ENCODE measurements at regions not wholly inside any gene's neighbourhood (a gene's known extent, or its start where the extent isn't known, plus 50 kb on each side); places are given as distances from the start of the nearest gene placed in this dataset.
A peak's percentile ranks its signal among the peaks of the same experiment; 100 is the strongest.

- TF ChIP-seq, protein P1, sequence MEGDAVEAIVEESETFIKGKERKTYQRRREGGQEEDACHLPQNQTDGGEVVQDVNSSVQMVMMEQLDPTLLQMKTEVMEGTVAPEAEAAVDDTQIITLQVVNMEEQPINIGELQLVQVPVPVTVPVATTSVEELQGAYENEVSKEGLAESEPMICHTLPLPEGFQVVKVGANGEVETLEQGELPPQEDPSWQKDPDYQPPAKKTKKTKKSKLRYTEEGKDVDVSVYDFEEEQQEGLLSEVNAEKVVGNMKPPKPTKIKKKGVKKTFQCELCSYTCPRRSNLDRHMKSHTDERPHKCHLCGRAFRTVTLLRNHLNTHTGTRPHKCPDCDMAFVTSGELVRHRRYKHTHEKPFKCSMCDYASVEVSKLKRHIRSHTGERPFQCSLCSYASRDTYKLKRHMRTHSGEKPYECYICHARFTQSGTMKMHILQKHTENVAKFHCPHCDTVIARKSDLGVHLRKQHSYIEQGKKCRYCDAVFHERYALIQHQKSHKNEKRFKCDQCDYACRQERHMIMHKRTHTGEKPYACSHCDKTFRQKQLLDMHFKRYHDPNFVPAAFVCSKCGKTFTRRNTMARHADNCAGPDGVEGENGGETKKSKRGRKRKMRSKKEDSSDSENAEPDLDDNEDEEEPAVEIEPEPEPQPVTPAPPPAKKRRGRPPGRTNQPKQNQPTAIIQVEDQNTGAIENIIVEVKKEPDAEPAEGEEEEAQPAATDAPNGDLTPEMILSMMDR (IDR thresholded peaks at IDR 0.05; ENCODE audit: insufficient read depth in 1 of 2, low read depth in 1 of 2, low read length in 1 of 2, severe bottlenecking in 1 of 2, unreplicated experiment in 1 of 2), result no peak
- no peaks in the 10 kb centered on the region for H3K36me3 Mint-ChIP-seq (ENCODE audit: insufficient read depth, unreplicated experiment)
- CTCF ChIA-PET, result interaction anchor here (0.7 kb wide), 1 partner anchor 218 kb away, joined by 3 read pairs; no protein-coding TSS in a partner anchor
- no peak overlapping the region for H3K4me3 Mint-ChIP-seq (ENCODE audit: unreplicated experiment)
- H3K4me1 Mint-ChIP-seq (ENCODE audit: low read depth, unreplicated experiment), result peaks cover 25% of the 10 kb centered on the region
- H3K27me3 ChIP-seq (replicated peaks; ENCODE audit: control insufficient read depth, insufficient read depth, low read length), result no peaks in the 10 kb centered on the region
- H3K27me3 Mint-ChIP-seq (ENCODE audit: insufficient read depth, unreplicated experiment), result no peaks in the 10 kb centered on the region
- no peaks in the 10 kb centered on the region for H3K9me3 Mint-ChIP-seq (ENCODE audit: unreplicated experiment)
- H3K27ac Mint-ChIP-seq (ENCODE audit: unreplicated experiment), result no peak overlapping the region
- intact Hi-C loops (cut with micrococcal nuclease; ENCODE audit: unreplicated experiment), result loop anchor here (2.0 kb wide), 1 partner anchor 74 kb away; no protein-coding TSS in a partner anchor
- no TSS peak for BruUV-seq (replicated peaks)
- H3K4me3 ChIP-seq (ENCODE audit: low read depth, low read length), result no peak overlapping the region
- DNase-seq, result peak; percentile 58 to 72
- H3K9me3 ChIP-seq, result no peaks in the 10 kb centered on the region
- H3K4me1 ChIP-seq, result 0 out of 2 replicates have a peak, but pooled peaks cover 11% of the 10 kb centered on the region
- no peaks in the 10 kb centered on the region for H3K36me3 ChIP-seq (ENCODE audit: control insufficient read depth, insufficient read depth, low read length)
- POLR2A ChIA-PET, result no interaction called here
Observed at GRCh38 chr6:12528581-12529363, 187.8 kb upstream of the PHACTR1 start.

DNA sequence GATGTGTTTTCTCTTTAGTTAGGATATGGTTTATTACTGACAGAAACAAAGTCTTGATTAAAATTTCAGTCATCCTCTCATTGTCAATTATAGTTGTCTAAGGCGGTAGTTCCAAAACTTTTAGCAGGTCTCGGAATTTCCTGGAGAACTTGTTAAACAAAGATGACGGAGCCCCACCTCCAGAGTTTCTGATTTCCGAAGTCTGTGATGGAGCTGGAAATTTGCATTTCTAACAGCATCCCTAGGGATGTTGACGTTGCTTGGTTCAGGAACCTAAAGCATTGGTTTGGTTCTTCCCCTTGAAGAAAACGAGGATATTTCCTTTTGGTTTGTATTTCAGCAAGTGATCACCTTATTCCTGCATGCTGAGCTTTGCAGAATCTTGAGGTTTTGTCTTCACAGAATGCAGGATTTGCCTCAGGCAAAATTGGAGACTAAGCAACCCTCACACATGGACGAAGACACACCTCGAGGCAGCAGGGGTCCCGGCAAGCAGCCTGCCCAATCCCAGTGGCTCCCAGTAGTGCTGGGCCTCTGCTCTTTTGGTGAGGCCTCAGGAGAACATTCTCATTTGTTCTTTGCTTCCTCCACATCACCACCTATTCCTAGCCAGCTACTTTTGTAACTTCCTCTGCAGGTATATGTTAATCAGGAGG, 187.1 kb upstream of the PHACTR1 start:
- H3K27ac Mint-ChIP-seq (ENCODE audit: unreplicated experiment), result no peak overlapping the region

DNA sequence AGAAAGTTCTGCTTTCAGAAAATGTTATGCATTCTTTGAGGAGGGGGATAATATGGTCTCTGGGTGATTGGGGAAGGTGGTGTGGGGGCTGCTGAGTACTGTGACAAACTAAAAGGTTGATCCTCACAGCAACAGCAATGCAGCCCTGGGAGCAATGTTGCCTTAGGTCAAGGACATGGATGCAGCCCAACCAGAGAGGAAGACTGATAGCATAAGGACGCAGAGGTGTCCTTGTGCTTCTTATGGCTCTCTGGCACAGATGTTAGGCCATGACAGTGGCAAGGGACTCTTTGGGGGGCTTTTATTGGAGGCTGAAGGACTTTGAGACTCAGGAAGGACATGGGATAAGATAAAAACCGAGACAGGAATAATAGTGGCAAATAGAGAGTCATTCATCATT, 186.2 kb upstream of the PHACTR1 start:
- intact Hi-C loops (cut with micrococcal nuclease; ENCODE audit: unreplicated experiment), result no loop called here

More for the DNA sequence above, 187.1 kb upstream of the PHACTR1 start:
- no peaks in the 10 kb centered on the region for H3K27me3 ChIP-seq (replicated peaks; ENCODE audit: control insufficient read depth, insufficient read depth, low read length)
- H3K9me3 Mint-ChIP-seq (ENCODE audit: unreplicated experiment), result no peaks in the 10 kb centered on the region
- H3K4me1 ChIP-seq, result 0 out of 2 replicates have a peak, but pooled peaks cover 11% of the 10 kb centered on the region
- H3K36me3 ChIP-seq (ENCODE audit: control insufficient read depth, insufficient read depth, low read length), result no peaks in the 10 kb centered on the region
- intact Hi-C loops (cut with micrococcal nuclease; ENCODE audit: unreplicated experiment), result loop anchor here (2.0 kb wide), 1 partner anchor 73 kb away; no protein-coding TSS in a partner anchor
- no TSS peak for BruUV-seq (replicated peaks)
- H3K4me3 ChIP-seq (ENCODE audit: low read depth, low read length), result no peak overlapping the region
- TF ChIP-seq, protein P1 (IDR thresholded peaks at IDR 0.05; ENCODE audit: insufficient read depth in 1 of 2, low read depth in 1 of 2, low read length in 1 of 2, severe bottlenecking in 1 of 2, unreplicated experiment in 1 of 2), result no peak
- peaks cover 25% of the 10 kb centered on the region for H3K4me1 Mint-ChIP-seq (ENCODE audit: low read depth, unreplicated experiment)
- H3K9me3 ChIP-seq, result no peaks in the 10 kb centered on the region
- CTCF ChIA-PET, result no interaction called here
- no peaks in the 10 kb centered on the region for H3K36me3 Mint-ChIP-seq (ENCODE audit: insufficient read depth, unreplicated experiment)
- POLR2A ChIA-PET, result no interaction called here
- no peaks in the 10 kb centered on the region for H3K27me3 Mint-ChIP-seq (ENCODE audit: insufficient read depth, unreplicated experiment)
- no peak overlapping the region for H3K4me3 Mint-ChIP-seq (ENCODE audit: unreplicated experiment)
- no peak for DNase-seq

More for the DNA sequence above, 186.2 kb upstream of the PHACTR1 start:
- H3K36me3 Mint-ChIP-seq (ENCODE audit: insufficient read depth, unreplicated experiment), result no peaks in the 10 kb centered on the region
- Histone ChIP-seq H3K27me3 (replicated peaks; ENCODE audit: control insufficient read depth, insufficient read depth, low read length) (no peaks in the 10 kb centered on the region), H3K4me3 (ENCODE audit: low read depth, low read length) (no peak overlapping the region), H3K4me1 (0 out of 2 replicates have a peak, but pooled peaks cover 11% of the 10 kb centered on the region), H3K36me3 (ENCODE audit: control insufficient read depth, insufficient read depth, low read length) (no peaks in the 10 kb centered on the region), H3K9me3 (no peaks in the 10 kb centered on the region)
- no peaks in the 10 kb centered on the region for H3K27me3 Mint-ChIP-seq (ENCODE audit: insufficient read depth, unreplicated experiment)
- ChIA-PET POLR2A (no interaction called here), CTCF (no interaction called here)
- TF ChIP-seq, protein P1 (IDR thresholded peaks at IDR 0.05; ENCODE audit: insufficient read depth in 1 of 2, low read depth in 1 of 2, low read length in 1 of 2, severe bottlenecking in 1 of 2, unreplicated experiment in 1 of 2), result no peak
- peaks cover 25% of the 10 kb centered on the region for H3K4me1 Mint-ChIP-seq (ENCODE audit: low read depth, unreplicated experiment)
- no peak for DNase-seq
- no peak overlapping the region for H3K27ac Mint-ChIP-seq (ENCODE audit: unreplicated experiment)
- no peak overlapping the region for H3K4me3 Mint-ChIP-seq (ENCODE audit: unreplicated experiment)
- H3K9me3 Mint-ChIP-seq (ENCODE audit: unreplicated experiment), result no peaks in the 10 kb centered on the region
- no TSS peak for BruUV-seq (replicated peaks)
